ENCODE measurements at regions not wholly inside any gene's neighbourhood (a gene's known extent, or its start where the extent isn't known, plus 50 kb on each side); places are given as distances from the start of the nearest gene placed in this dataset.

DNA sequence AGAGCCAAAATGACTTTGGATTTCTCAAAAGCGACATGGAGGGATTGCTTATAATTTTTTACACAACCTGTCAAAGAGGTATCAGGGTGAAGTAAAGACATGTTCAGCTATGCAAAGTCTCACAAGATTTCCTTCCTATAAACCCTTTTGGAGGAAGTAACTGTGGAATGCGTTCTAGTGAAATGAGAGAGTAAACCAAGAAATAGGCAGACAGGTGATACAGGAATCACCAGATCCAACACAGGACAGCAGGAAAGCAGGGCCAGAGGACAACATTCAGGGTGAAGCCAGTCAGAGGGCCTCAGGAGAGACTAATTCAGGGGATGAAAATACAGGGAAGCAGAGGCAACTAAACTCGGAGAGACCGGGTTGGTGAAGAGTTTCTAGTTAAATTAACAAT is 90.4 kb upstream of the MTNR1B start:
- TF ChIP-seq, protein P1, sequence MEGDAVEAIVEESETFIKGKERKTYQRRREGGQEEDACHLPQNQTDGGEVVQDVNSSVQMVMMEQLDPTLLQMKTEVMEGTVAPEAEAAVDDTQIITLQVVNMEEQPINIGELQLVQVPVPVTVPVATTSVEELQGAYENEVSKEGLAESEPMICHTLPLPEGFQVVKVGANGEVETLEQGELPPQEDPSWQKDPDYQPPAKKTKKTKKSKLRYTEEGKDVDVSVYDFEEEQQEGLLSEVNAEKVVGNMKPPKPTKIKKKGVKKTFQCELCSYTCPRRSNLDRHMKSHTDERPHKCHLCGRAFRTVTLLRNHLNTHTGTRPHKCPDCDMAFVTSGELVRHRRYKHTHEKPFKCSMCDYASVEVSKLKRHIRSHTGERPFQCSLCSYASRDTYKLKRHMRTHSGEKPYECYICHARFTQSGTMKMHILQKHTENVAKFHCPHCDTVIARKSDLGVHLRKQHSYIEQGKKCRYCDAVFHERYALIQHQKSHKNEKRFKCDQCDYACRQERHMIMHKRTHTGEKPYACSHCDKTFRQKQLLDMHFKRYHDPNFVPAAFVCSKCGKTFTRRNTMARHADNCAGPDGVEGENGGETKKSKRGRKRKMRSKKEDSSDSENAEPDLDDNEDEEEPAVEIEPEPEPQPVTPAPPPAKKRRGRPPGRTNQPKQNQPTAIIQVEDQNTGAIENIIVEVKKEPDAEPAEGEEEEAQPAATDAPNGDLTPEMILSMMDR (IDR thresholded peaks at IDR 0.05), result no peak
- TF ChIP-seq EZH2phosphoT487 (IDR thresholded peaks at IDR 0.05; ENCODE audit: borderline replicate concordance, low read depth) (no peak), TAF1 (IDR thresholded peaks at IDR 0.05; ENCODE audit: borderline replicate concordance, low read depth, low read length) (no peak), NRF1 (IDR thresholded peaks at IDR 0.05; ENCODE audit: low read depth, low read length) (no peak), POLR2AphosphoS5 (IDR thresholded peaks at IDR 0.05; ENCODE audit: low read depth, low read length) (no peak), NFIC (IDR thresholded peaks at IDR 0.05; ENCODE audit: borderline replicate concordance) (no peak), SIN3A (IDR thresholded peaks at IDR 0.05; ENCODE audit: borderline replicate concordance, low read depth, low read length) (no peak), CHD2 (IDR thresholded peaks at IDR 0.05; ENCODE audit: low read length, partially characterized antibody) (no peak), YY1 (IDR thresholded peaks at IDR 0.05; ENCODE audit: low read depth) (no peak), EP300 (IDR thresholded peaks at IDR 0.05; ENCODE audit: borderline replicate concordance in 1 of 2, low read depth in 1 of 2, low read length in 1 of 2) (no peak), RXRA (IDR thresholded peaks at IDR 0.05; ENCODE audit: borderline replicate concordance, low read depth) (no peak), RFX5 (IDR thresholded peaks at IDR 0.05; ENCODE audit: low read length) (no peak)
- TF ChIP-seq, protein P2, sequence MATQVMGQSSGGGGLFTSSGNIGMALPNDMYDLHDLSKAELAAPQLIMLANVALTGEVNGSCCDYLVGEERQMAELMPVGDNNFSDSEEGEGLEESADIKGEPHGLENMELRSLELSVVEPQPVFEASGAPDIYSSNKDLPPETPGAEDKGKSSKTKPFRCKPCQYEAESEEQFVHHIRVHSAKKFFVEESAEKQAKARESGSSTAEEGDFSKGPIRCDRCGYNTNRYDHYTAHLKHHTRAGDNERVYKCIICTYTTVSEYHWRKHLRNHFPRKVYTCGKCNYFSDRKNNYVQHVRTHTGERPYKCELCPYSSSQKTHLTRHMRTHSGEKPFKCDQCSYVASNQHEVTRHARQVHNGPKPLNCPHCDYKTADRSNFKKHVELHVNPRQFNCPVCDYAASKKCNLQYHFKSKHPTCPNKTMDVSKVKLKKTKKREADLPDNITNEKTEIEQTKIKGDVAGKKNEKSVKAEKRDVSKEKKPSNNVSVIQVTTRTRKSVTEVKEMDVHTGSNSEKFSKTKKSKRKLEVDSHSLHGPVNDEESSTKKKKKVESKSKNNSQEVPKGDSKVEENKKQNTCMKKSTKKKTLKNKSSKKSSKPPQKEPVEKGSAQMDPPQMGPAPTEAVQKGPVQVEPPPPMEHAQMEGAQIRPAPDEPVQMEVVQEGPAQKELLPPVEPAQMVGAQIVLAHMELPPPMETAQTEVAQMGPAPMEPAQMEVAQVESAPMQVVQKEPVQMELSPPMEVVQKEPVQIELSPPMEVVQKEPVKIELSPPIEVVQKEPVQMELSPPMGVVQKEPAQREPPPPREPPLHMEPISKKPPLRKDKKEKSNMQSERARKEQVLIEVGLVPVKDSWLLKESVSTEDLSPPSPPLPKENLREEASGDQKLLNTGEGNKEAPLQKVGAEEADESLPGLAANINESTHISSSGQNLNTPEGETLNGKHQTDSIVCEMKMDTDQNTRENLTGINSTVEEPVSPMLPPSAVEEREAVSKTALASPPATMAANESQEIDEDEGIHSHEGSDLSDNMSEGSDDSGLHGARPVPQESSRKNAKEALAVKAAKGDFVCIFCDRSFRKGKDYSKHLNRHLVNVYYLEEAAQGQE (IDR thresholded peaks at IDR 0.05; ENCODE audit: low read depth, low read length), result no peak

Measured in SK-N-SH (cell line).